A673 (cell line): ENCODE measurements at regions not wholly inside any gene's neighbourhood (a gene's known extent, or its start where the extent isn't known, plus 50 kb on each side); places are given as distances from the start of the nearest gene placed in this dataset.

Source experiments
- EZH2 ChIP-seq: fragments of 200-600 bp; sonication (generic); IDR thresholded peaks from 2 replicates; pipeline ENCODE4 v1.6.1; 2017; ENCODE audit warnings: borderline replicate concordance, low read depth, mild to moderate bottlenecking, mixed read lengths, antibody characterized with exemption, low read length; ENCODE audit not compliant: poor library complexity, severe bottlenecking
- TF ChIP-seq, protein P1 (sequence below): fragments of 300-800, 200-600 bp; sonication (generic); conservative IDR thresholded peaks from 2 replicates; pipeline ENCODE4 v1.5.1; 2017; ENCODE audit warnings: low read depth, mild to moderate bottlenecking, antibody characterized with exemption, low read length, moderate library complexity, mixed read lengths

DNA sequence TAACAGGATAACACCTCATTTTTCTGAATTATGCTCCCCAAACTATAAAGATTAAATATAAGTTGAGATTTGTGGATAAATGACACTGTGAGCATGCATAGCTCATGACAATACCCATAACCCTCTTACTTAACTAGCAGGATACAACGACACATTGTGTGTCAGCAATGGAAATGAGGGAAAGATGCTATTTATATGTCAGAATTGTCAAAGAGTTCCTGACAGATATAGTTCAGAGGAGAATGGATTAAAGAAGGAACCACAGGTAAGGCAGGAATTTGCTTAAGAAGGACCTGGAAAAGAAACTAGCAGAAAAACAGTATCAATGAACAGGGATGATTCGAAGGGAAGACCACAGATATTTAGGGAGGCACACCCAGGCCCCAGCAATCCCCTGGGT, 591.0 kb downstream of the DHX35 start:
- TF ChIP-seq, protein P1, sequence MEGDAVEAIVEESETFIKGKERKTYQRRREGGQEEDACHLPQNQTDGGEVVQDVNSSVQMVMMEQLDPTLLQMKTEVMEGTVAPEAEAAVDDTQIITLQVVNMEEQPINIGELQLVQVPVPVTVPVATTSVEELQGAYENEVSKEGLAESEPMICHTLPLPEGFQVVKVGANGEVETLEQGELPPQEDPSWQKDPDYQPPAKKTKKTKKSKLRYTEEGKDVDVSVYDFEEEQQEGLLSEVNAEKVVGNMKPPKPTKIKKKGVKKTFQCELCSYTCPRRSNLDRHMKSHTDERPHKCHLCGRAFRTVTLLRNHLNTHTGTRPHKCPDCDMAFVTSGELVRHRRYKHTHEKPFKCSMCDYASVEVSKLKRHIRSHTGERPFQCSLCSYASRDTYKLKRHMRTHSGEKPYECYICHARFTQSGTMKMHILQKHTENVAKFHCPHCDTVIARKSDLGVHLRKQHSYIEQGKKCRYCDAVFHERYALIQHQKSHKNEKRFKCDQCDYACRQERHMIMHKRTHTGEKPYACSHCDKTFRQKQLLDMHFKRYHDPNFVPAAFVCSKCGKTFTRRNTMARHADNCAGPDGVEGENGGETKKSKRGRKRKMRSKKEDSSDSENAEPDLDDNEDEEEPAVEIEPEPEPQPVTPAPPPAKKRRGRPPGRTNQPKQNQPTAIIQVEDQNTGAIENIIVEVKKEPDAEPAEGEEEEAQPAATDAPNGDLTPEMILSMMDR = no peak
- no peak for TF ChIP-seq EZH2
